Gastroesophageal sphincter (tissue), 3 donors: ENCODE measurements at regions not wholly inside any gene's neighbourhood (a gene's known extent, or its start where the extent isn't known, plus 50 kb on each side); places are given as distances from the start of the nearest gene placed in this dataset.

ENCODE experiments used
- POLR2A ChIP-seq, 2 donors: fragments of 450-650 bp; IDR thresholded peaks; one replicate each; pipeline ENCODE4 v1.6.1; 2017; ENCODE audit warnings: antibody characterized with exemption in 2 of 2, mild to moderate bottlenecking in 2 of 2, moderate library complexity in 1 of 2
- TF ChIP-seq, protein P1 (sequence below), 4 experiments: fragments of 200-600 bp in 2 of 4; fragments of 450-650 bp in 2 of 4; sonication (generic) in 1 of 4; IDR thresholded peaks; one replicate each; pipeline ENCODE4 v1.5.1; 2017 to 2019; ENCODE audit warnings: antibody characterized with exemption in 4 of 4, mild to moderate bottlenecking in 2 of 4, moderate library complexity in 2 of 4

GRCh38 chr6:113629256-113629655 lies 227.9 kb upstream of the MARCKS start:
- TF ChIP-seq, protein P1, sequence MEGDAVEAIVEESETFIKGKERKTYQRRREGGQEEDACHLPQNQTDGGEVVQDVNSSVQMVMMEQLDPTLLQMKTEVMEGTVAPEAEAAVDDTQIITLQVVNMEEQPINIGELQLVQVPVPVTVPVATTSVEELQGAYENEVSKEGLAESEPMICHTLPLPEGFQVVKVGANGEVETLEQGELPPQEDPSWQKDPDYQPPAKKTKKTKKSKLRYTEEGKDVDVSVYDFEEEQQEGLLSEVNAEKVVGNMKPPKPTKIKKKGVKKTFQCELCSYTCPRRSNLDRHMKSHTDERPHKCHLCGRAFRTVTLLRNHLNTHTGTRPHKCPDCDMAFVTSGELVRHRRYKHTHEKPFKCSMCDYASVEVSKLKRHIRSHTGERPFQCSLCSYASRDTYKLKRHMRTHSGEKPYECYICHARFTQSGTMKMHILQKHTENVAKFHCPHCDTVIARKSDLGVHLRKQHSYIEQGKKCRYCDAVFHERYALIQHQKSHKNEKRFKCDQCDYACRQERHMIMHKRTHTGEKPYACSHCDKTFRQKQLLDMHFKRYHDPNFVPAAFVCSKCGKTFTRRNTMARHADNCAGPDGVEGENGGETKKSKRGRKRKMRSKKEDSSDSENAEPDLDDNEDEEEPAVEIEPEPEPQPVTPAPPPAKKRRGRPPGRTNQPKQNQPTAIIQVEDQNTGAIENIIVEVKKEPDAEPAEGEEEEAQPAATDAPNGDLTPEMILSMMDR (IDR thresholded peaks at IDR 0.05), result no peak
- no peak for TF ChIP-seq POLR2A (IDR thresholded peaks at IDR 0.05)
